HAP-1 (cell line): ENCODE measurements at regions not wholly inside any gene's neighbourhood (a gene's known extent, or its start where the extent isn't known, plus 50 kb on each side); places are given as distances from the start of the nearest gene placed in this dataset.
"Not testable (repeated sequence)": the region's sequence is repeated elsewhere in the genome, so short reads cannot be mapped to it uniquely, and the experiment has no call there.

Source experiments
- DNase-seq, 2 experiments: peaks; one replicate each; pipeline ENCODE4 v3.0.0-alpha.2; 2016 to 2020; ENCODE audit warnings: low spot score in 2 of 2
- H3K27me3 ChIP-seq: fragments of 250-450 bp; sonication (Bioruptor Pico); 2 replicates; pipeline ENCODE4 v1.5.1; 2020; ENCODE audit warnings: low read depth, mild to moderate bottlenecking, moderate library complexity
- H3K36me3 ChIP-seq: fragments of 250-450 bp; sonication (Bioruptor Pico); replicated peaks from 2 replicates; pipeline ENCODE4 v1.5.1; 2020; ENCODE audit warnings: mild to moderate bottlenecking
- H3K4me1 ChIP-seq: fragments of 250-450 bp; sonication (Bioruptor Pico); 2 replicates; pipeline ENCODE4 v1.5.1; 2020; ENCODE audit warnings: mild to moderate bottlenecking
- H3K4me3 ChIP-seq: fragments of 250-450 bp; sonication (Bioruptor Pico); 2 replicates; pipeline ENCODE4 v1.5.1; 2020; ENCODE audit warnings: mild to moderate bottlenecking, moderate library complexity
- H3K9me3 ChIP-seq: fragments of 250-450 bp; sonication (Bioruptor Pico); 2 replicates; pipeline ENCODE4 v1.5.1; 2020; ENCODE audit warnings: mild to moderate bottlenecking, moderate library complexity
- in situ Hi-C: fragments of 300-500 bp; cut with MboI; formaldehyde crosslinking; loops from 3 replicates; pipeline ENCODE4 v1.14.3; 2020; ENCODE audit warnings: low sequenced_read_pairs, inconsistent platforms, mixed read lengths

GRCh38 chr18:49731860-49732311 lies 81.4 kb downstream of the ACAA2 start:
- Histone ChIP-seq H3K27me3 (no peaks in the 10 kb centered on the region), H3K4me1 (no peaks in the 10 kb centered on the region), H3K9me3 (no peaks in the 10 kb centered on the region), H3K36me3 (no peaks in the 10 kb centered on the region), H3K4me3 (no peak overlapping the region)
- no peak for DNase-seq
- in situ Hi-C loops, result no loop called here

DNA sequence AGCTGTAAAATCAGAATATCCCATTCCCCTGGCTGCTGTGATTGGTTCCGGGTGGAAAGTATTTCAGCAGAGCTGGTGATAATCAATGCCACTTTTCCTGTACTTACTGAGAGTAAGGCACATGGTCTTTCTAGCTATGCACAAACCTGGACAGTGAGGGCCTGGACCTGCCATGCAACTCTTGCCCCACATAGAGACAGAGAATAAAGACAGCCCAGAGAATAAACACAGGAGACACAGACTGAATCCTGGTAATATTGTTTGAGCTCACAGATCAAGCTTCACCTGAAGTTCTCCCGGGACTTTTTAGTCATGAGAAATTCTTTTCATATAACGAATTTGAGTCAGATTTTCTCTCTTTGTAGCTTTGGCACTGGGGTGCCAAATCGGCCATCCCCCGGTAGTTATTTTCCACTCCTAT lies 81.9 kb downstream of the ACAA2 start:
- no peaks in the 10 kb centered on the region for H3K4me1 ChIP-seq

DNA sequence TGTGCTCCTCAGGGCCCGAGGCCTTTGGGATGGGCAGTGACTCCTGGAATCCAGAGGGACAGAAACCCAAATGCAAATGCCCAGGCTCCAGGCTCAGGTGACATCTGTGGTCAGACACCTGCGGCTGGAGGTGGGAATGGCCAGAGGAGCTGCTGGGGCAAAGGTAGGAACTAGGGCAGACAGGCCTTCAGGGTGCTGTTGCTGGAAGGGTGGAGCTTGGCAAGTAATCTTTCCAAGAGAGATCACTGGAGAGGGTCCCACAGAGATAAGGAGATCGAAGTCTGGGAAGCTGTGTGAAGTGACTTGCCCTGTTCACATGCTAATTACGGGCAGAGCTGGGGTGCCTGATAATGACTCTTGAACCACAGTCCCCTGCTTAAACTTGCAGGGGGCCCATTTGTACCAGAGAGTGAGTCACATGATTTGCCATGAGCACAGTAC lies 82.4 kb downstream of the ACAA2 start:
- no peaks in the 10 kb centered on the region for H3K36me3 ChIP-seq
- no peak for DNase-seq

More for the DNA sequence above, 81.9 kb downstream of the ACAA2 start:
- DNase-seq, result no peak
- Histone ChIP-seq H3K36me3 (no peaks in the 10 kb centered on the region), H3K27me3 (no peaks in the 10 kb centered on the region), H3K4me3 (no peak overlapping the region), H3K9me3 (no peaks in the 10 kb centered on the region)
- in situ Hi-C loops, result no loop called here

DNA sequence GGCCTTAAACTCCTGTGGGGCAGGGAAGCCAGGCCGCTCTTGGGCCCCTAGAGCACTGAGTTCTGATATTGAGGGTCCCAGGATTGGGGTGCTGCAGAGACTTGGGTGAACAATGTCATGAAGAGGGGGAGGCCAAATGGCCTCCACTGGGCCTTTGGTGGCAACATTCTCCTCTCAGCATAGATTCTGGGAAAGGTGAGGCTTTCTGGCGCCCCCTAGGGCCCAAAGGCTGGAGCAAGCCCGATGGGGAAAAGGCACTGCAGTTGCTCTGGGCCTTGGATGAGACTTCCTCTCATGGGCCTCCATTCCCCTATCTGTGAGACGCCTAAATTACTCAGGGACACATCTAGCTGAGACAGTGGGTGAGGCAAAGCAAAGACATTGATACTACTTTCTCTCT lies 84.8 kb downstream of the ACAA2 start:
- Histone ChIP-seq H3K4me1 (peaks cover 4% of the 10 kb centered on the region; the same call in 1 of the 2 replicates), H3K27me3 (no peaks in the 10 kb centered on the region), H3K9me3 (no peaks in the 10 kb centered on the region), H3K4me3 (no peak overlapping the region), H3K36me3 (no peaks in the 10 kb centered on the region)
- in situ Hi-C loops, result no loop called here
- peak in 1 of 2 experiments; percentile 81 for DNase-seq

More for the DNA sequence above, 82.4 kb downstream of the ACAA2 start:
- Histone ChIP-seq H3K9me3 (no peaks in the 10 kb centered on the region), H3K4me3 (no peak overlapping the region), H3K4me1 (no peaks in the 10 kb centered on the region), H3K27me3 (no peaks in the 10 kb centered on the region)
- in situ Hi-C loops, result no loop called here

- Histone ChIP-seq H3K36me3 (no peaks in the 10 kb centered on the region), H3K4me3 (no peak overlapping the region), H3K4me1 (peaks cover 4% of the 10 kb centered on the region; the same call in 1 of the 2 replicates), H3K27me3 (no peaks in the 10 kb centered on the region), H3K9me3 (no peaks in the 10 kb centered on the region)
- in situ Hi-C loops, result no loop called here
- DNase-seq, result no peak
These were observed 85.5 kb downstream of the ACAA2 start for GRCh38 chr18:49727816-49728215.

DNA sequence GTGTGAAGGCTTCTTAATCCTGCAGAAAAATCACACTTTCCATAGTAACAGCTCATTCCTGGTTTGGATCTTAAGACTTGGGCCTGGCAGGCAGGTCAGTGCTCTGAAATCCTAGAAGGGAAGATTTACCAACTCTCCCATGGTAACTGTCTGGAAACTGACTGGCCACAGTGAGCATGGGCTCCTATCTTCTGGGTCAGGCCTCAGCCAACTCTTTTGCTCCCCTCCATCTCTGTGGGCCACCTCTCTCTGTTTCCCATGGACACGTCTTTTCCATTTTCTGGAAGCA lies 86.7 kb downstream of the ACAA2 start:
- no peak for DNase-seq
- Histone ChIP-seq H3K4me3 (no peak overlapping the region), H3K36me3 (no peaks in the 10 kb centered on the region), H3K27me3 (0 out of 2 replicates have a peak, but pooled peaks cover 2% of the 10 kb centered on the region), H3K9me3 (no peaks in the 10 kb centered on the region), H3K4me1 (peaks cover 4% of the 10 kb centered on the region; the same call in 1 of the 2 replicates)
- in situ Hi-C loops, result no loop called here

- Histone ChIP-seq H3K9me3 (no peaks in the 10 kb centered on the region), H3K4me1 (peaks cover 4% of the 10 kb centered on the region; the same call in 1 of the 2 replicates), H3K36me3 (no peaks in the 10 kb centered on the region), H3K4me3 (no peak overlapping the region), H3K27me3 (0 out of 2 replicates have a peak, but pooled peaks cover 2% of the 10 kb centered on the region)
- in situ Hi-C loops, result no loop called here
- DNase-seq, result peak in 1 of 2 experiments; percentile 21
These were observed 87.3 kb downstream of the ACAA2 start for GRCh38 chr18:49725809-49726674.

- Histone ChIP-seq H3K4me1 (peaks cover 4% of the 10 kb centered on the region; the same call in 1 of the 2 replicates), H3K9me3 (no peaks in the 10 kb centered on the region; the same call in 1 of the 2 replicates), H3K4me3 (no peak overlapping the region), H3K27me3 (0 out of 2 replicates have a peak, but pooled peaks cover 2% of the 10 kb centered on the region), H3K36me3 (no peaks in the 10 kb centered on the region)
- DNase-seq, result peak in 1 of 2 experiments; percentile 6
- in situ Hi-C loops, result no loop called here
These were observed 89.6 kb downstream of the ACAA2 start for GRCh38 chr18:49723648-49724180.

DNA sequence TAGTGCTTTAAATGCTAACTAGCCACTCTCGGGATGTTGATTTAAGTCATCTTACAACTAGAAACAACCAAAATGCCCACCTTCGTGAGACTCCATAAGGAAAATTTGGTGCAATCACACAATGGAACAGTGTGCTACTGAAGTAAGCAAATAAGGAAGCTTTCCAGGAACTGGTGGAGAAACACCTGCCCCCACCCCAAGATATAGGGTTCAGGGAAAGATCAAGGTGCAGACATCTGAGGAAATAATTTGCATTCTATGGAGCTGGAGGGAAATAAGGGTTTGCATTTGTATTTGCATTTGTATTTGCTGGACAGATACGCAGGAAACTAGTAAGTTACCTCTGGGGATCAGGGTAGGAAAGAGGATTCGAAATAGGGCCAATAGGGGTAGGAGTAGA lies 90.9 kb downstream of the ACAA2 start:
- 0 out of 2 replicates have a peak, but pooled peaks cover 2% of the 10 kb centered on the region for H3K27me3 ChIP-seq
- no peak overlapping the region for H3K4me3 ChIP-seq
- H3K4me1 ChIP-seq, result peaks cover 4% of the 10 kb centered on the region; the same call in 1 of the 2 replicates
- no peak for DNase-seq
- H3K9me3 ChIP-seq, result no peaks in the 10 kb centered on the region; the same call in 1 of the 2 replicates
- no peaks in the 10 kb centered on the region for H3K36me3 ChIP-seq
- in situ Hi-C loops, result no loop called here

DNA sequence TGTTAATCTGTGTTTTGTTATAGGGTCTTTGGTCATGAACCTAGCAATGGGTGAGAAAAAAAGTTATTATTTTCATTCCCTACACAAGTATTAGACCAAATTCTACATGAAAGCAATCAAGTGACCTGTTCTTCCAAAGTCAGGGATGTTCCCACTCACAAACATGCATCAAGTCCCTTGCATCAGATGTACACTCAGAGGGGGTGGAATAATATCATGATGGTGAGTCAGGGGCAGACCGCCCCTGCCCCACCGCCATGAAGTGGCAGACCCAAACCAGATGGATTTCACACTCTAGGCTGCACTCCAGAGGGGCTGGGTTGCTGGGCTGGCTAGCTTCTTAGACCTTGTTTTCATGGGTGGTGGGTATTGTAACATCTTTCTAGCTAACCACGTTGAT lies 91.4 kb downstream of the ACAA2 start:
- Histone ChIP-seq H3K27me3 (0 out of 2 replicates have a peak, but pooled peaks cover 2% of the 10 kb centered on the region), H3K4me3 (no peak overlapping the region), H3K9me3 (no peaks in the 10 kb centered on the region; the same call in 1 of the 2 replicates), H3K4me1 (peaks cover 4% of the 10 kb centered on the region; the same call in 1 of the 2 replicates), H3K36me3 (no peaks in the 10 kb centered on the region)
- DNase-seq, result no peak
- in situ Hi-C loops, result no loop called here

DNA sequence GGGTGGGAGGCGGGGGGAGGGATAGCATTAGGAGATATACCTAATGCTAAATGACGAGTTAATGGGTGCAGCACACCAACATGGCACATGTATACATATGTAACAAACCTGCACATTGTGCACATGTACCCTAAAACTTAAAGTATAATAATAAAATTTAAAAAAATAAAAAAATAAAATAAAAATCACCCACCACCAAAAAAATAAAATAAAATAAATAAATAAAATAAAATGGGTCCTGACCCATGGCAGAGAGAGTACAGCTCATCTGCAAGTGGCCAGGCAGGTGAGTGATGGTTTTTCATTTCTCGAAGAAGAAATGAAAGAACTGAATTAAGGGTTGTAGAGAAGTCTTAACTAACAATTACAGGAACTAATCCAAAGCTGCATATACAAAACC lies 92.4 kb downstream of the ACAA2 start:
- H3K4me1 ChIP-seq, H3K27me3 ChIP-seq, DNase-seq, in situ Hi-C loops, H3K36me3 ChIP-seq, H3K9me3 ChIP-seq, H3K4me3 ChIP-seq: not testable (repeated sequence)

DNA sequence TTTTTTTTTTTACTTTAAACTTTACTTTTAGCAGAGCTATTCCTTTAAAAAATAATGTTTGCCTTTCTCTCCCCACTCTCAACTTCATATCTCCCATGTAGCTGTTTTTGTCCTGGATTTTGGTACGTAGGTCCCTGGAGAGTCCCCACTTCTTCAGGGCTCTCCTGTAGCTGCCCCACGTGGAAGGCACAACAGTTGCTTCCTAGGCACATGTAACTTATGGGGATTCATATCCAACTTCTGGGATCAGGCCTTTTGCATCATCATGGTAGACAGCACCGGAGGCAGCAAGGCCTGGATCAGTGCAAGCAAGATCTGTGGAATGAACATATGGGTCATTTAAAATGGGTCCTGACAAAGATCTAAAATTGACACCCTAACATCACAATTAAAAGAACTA lies 95.7 kb downstream of the ACAA2 start:
- DNase-seq, result no peak
- Histone ChIP-seq H3K4me3 (no peak overlapping the region), H3K9me3 (no peaks in the 10 kb centered on the region; the same call in 1 of the 2 replicates), H3K36me3 (no peaks in the 10 kb centered on the region), H3K27me3 (peaks cover 2% of the 10 kb centered on the region; the same call in 1 of the 2 replicates), H3K4me1 (no peaks in the 10 kb centered on the region)
- in situ Hi-C loops, result no loop called here

DNA sequence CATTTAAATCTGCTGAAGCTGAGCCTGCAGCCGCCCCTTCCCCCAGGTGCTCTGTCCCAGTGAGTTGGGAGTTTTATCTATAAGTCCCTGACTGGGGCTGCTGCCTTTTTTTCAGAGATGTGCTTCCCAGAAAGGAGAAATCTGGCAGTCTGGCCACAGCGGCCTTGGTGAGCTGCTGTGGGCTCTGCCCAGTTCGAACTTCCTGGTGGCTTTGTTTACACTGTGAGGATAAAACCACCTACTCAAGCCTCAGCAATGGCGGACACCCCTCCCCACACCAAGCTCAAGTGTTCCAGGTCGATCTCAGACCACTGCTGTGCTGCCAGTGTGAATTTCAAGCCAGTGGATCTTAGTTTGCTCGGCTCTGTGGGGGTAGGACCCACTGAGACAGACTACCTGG lies 97.3 kb downstream of the ACAA2 start:
- Histone ChIP-seq H3K27me3 (peaks cover 10% of the 10 kb centered on the region), H3K4me3 (no peak overlapping the region), H3K4me1 (no peaks in the 10 kb centered on the region), H3K9me3 (no peaks in the 10 kb centered on the region; the same call in 1 of the 2 replicates), H3K36me3 (no peaks in the 10 kb centered on the region)
- in situ Hi-C loops, result no loop called here
- DNase-seq, result no peak

GRCh38 chr18:49709347-49709690 lies 104.0 kb downstream of the ACAA2 start:
- H3K4me1 ChIP-seq, result no peaks in the 10 kb centered on the region
- H3K4me3 ChIP-seq, result no peak overlapping the region
- H3K27me3 ChIP-seq, result peaks cover 16% of the 10 kb centered on the region
- no peaks in the 10 kb centered on the region; the same call in 1 of the 2 replicates for H3K9me3 ChIP-seq
- H3K36me3 ChIP-seq, result no peaks in the 10 kb centered on the region
- in situ Hi-C loops, result no loop called here
- no peak for DNase-seq
